Posterior vena cava (tissue), 2 donors: ENCODE measurements at regions not wholly inside any gene's neighbourhood (a gene's known extent, or its start where the extent isn't known, plus 50 kb on each side); places are given as distances from the start of the nearest gene placed in this dataset.
A peak's percentile ranks its signal among the peaks of the same experiment; 100 is the strongest.

Experiments
- DNase-seq: peaks from one replicate; pipeline ENCODE4 v3.0.0-alpha.2; 2020; ENCODE audit warnings: low spot score
- intact Hi-C, 2 donors: fragments of 100-400 bp; cut with DNase I; formaldehyde crosslinking; loops; one replicate each; pipeline versions ENCODE4 v1.14.1 to v1.14.2; 2022 to 2023
- donor health status: DM: yes; HTN: yes; CAD: no.
- donor health status: DM: yes; HTN: yes; CAD: no.

- intact Hi-C loops: loop anchor here in 1 of 2 donors (10.0 kb wide), 1 partner anchor 242 kb away; no protein-coding TSS in a partner anchor
- DNase-seq: no peak
Measured at GRCh38 chr1:58902830-58903513, 119.1 kb upstream of the JUN start.

GRCh38 chr1:58903514-58904298 lies 119.9 kb upstream of the JUN start:
- intact Hi-C loops: loop anchor here in 1 of 2 donors (10.0 kb wide), 1 partner anchor 241 kb away; no protein-coding TSS in a partner anchor
- peak; percentile 99 for DNase-seq

- no peak for DNase-seq
- intact Hi-C loops: loop anchor here in 1 of 2 donors (10.0 kb wide), 1 partner anchor 240 kb away; no protein-coding TSS in a partner anchor
Measured at GRCh38 chr1:58904299-58905125, 120.7 kb upstream of the JUN start.

- intact Hi-C loops: loop anchor here in 1 of 2 donors (10.0 kb wide), 1 partner anchor 240 kb away; no protein-coding TSS in a partner anchor
- no peak for DNase-seq
Measured at GRCh38 chr1:58905126-58905490, 121.3 kb upstream of the JUN start.

GRCh38 chr1:58905628-58906221 lies 121.9 kb upstream of the JUN start:
- DNase-seq: no peak
- intact Hi-C loops: loop anchor here in 1 of 2 donors (10.0 kb wide), 1 partner anchor 239 kb away; no protein-coding TSS in a partner anchor

- intact Hi-C loops: loop anchor here in 1 of 2 donors (10.0 kb wide), 1 partner anchor 237 kb away; no protein-coding TSS in a partner anchor
- DNase-seq: no peak
Measured at GRCh38 chr1:58907398-58907797, 123.6 kb upstream of the JUN start.

- intact Hi-C loops: loop anchor here in 1 of 2 donors (10.0 kb wide), 1 partner anchor 236 kb away; no protein-coding TSS in a partner anchor
Measured at GRCh38 chr1:58908561-58909560, 125.0 kb upstream of the JUN start.

GRCh38 chr1:58909914-58910681 lies 126.3 kb upstream of the JUN start:
- intact Hi-C loops: loop anchor here in 1 of 2 donors (10.0 kb wide), 1 partner anchor 235 kb away; no protein-coding TSS in a partner anchor
- DNase-seq: no peak

More at GRCh38 chr1:58908561-58909560, 125.0 kb upstream of the JUN start:
- DNase-seq: no peak

- no peak for DNase-seq
- intact Hi-C loops: no loop called here
Measured at GRCh38 chr1:58911841-58912499, 128.1 kb upstream of the JUN start.

- DNase-seq: no peak
- intact Hi-C loops: no loop called here
Measured at GRCh38 chr1:58914925-58915324, 131.1 kb upstream of the JUN start.

GRCh38 chr1:58917436-58917835 lies 133.6 kb upstream of the JUN start:
- no peak for DNase-seq
- intact Hi-C loops: no loop called here

GRCh38 chr1:58919226-58919958 lies 135.5 kb upstream of the JUN start:
- intact Hi-C loops: no loop called here
- no peak for DNase-seq

- intact Hi-C loops: no loop called here
- DNase-seq: no peak
Measured at GRCh38 chr1:58919959-58920321, 136.1 kb upstream of the JUN start.

GRCh38 chr1:58921342-58921741 lies 137.5 kb upstream of the JUN start:
- DNase-seq: no peak
- intact Hi-C loops: no loop called here

- DNase-seq: no peak
- intact Hi-C loops: no loop called here
Measured at GRCh38 chr1:58921751-58922150, 137.9 kb upstream of the JUN start.
